ENCODE measurements at regions not wholly inside any gene's neighbourhood (a gene's known extent, or its start where the extent isn't known, plus 50 kb on each side); places are given as distances from the start of the nearest gene placed in this dataset.

DNA sequence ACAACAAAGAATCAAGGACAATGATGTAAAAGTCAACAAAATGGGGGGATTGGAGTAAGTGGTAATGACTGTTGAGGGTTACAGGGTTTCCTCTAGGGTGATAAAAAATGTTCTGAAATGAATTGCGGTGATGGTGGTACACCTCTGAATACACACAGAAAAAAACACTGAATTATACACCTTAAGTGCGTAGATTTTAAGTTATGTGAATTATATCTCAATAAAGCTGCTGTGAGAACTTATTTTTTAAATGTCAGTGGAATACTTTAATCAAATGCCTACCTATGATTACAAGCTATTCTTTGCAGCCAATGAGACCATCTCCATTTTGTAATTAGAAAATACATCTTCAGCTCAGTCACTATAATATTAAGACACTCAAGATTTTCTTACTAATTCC lies 53.5 kb downstream of the ZNF608 start:
- DNase-seq (ENCODE audit: low spot score) (no peak), ATAC-seq (no peak)

DNA sequence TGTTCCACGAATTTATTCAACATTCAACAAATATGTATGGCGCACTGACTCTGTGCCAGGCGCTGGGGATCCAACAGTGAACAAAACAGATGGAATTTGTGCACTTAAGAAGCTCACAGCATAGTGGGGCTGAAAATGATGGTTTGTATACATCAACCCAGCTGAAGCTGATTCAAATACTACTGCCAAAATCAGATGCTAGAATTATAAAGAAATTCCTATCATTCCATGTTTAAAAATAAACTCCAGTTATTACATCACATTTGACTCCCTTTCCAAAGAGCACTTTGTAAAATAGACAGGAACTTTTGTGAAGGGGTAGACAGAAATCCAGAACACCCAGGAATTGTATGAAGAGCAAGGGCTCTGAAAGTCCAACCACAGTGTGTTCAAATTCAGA lies 54.1 kb downstream of the ZNF608 start:
- DNase-seq (ENCODE audit: low spot score) = no peak
- no peak for ATAC-seq

DNA sequence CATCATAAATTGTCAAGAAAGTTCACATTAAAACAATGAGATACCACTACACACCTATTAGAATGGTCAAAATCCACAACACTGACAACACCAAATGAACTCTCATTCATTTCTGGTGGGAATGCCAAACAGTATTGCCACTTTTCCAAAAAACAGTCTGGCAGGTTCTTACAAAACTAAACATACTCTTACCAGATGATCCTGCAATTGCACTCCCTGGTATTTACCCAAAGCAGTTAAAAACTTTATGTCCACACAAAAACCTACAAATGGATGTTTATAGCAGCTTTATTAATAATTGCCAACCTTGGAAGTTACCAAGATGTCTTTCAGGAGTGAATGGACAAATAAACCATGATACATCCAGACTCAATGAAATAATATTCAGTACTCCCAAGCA lies 56.8 kb downstream of the ZNF608 start:
- DNase-seq (ENCODE audit: low spot score) = no peak
- peak; percentile 44 for ATAC-seq

DNA sequence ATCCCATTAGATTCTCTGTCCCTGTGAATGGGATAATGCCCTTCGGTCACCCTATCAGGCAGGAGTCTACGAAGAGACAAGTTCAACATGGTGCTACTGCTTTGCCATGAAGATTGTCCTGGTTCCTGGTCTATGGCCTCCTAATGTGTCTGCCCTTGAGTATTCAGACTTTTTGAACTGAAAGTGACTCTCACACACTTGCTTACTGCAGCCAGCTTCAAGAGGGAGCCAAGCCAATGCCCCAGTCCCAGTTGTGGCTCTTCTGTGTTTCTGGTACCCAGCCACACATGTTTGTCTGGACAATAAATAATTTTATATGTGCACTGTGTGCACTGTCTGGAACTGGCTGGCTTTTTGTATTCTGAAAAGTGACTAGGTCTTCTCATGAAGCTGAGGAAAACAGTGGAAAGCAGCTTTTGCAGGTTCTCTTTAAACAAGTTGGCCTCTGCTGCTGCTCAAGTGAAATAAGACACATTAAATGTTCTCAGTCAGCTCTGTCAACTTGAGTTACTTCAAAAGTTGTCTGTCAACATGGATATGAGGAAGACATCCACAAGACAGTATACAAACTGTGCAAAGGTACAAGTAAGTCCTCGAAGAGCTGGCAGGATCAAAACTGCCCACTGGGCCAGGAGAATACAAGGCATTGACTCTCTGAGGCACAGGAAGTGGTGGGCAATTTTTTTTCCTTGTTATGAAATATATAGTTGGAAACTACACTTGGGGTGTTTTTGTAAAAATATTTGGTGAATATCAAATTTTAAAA lies 60.0 kb downstream of the ZNF608 start:
- ATAC-seq (no peak), DNase-seq (ENCODE audit: low spot score) (no peak)

DNA sequence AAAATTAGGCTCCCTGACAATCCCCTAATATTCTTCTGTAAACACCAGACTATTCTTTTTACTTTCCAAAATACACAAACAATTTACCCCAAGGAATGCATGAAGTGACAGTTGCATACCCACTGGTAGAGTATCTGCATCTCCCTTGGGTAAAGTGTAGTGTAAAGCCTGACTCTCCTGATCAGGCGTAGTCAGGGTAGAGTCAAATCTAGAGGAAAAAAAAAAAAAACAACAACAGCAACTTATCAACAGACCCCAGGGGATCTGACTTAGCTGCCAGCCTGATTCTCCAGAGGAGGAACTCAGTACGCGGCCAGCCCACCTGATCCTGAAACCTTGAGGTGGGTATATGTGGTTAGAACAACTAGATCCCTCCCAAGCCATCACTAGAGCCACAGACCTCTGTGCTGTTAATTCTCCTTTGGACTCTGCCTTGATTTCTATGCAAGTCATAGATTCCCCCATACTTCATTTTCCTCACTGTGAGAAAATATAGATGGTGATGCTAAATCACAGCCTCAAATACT lies 61.0 kb downstream of the ZNF608 start:
- no peak for DNase-seq (ENCODE audit: low spot score)
- ATAC-seq = no peak

DNA sequence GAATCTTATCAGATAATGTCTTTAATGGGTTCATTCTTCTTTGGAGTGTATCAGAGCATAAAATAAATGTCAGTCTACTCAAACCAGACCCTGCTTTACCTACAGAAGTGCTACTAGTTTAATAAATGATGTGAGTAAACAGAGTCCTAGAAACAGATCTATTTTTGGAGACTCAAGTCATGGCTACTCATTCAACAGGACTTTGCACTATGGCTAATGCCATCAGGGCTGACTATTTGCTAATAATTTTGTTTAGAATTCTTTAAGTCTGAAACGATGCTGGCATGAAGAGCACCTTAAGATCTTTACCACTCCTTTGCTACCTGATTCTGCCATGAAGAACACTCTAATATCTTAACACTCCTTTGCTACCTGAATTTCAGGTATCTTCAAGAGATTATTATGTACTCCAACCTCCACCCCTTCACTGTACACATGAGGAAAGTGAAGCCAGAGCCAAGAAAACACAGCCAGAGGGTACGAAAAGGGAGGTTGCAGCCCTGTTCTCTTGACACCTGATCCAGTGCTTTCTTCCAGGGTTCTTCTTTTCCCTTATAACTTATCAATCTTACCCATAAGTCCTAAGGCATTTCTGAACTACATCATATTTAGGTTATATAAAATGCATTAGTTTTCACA lies 62.4 kb downstream of the ZNF608 start:
- DNase-seq (ENCODE audit: low spot score) = no peak
- ATAC-seq = peak; percentile 80

DNA sequence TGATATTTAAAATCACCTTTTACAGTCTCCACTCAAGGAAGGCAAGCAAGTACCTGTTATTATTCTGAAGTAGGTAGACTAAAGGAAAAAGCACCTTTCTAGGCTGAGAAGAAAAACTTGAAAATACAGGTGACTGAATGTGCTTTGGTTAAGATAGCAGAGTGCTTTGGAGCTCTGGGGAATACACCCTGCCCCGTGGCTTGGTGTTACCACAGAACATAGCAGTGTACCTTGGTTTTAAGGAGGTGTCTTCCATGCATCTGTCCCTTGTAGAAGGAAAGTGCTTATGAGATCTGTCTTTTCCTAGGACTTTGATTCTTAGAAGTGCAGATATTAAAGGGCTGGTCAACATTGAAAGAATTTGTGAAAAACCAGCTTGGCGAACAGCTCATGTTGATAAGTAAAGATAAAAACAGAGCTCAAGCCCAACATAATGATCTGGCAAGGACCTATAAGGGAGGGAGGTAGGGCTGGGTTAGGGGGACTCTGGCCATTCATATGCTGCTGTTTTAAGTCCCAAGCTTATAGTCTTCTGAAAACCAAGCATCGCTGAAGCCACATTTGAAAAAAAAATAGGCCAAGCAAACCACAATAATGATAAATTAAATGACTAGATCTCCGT lies 66.8 kb downstream of the ZNF608 start:
- ATAC-seq = no peak

DNA sequence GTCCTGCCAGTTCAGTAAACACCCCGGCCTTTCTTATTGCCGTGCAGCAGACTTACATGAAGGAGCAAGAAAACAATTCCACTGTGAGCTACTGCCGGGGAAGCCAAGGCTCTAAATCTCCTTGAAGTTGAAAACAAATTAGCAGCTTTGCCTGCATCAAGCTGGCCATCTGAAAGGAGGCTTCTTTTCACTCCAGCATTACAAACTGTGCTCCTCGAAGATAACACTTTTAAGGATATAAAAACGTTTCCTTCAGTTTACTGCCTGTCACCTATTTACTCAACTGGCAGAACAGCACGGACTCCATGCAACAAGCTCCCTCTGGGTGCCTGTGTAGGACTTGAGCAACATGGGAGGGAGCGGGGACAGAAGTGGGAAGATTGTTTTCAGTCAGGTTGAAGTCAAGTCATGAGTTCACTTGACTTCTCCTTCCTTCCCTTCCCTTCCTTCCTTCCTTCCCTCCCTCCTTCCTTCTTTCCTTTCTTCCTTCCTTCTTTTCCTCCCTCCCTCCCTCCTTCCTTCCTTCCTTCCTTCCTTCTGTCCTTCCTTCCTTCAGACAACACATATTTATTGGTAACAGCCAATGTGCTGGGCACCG lies 67.4 kb downstream of the ZNF608 start:
- ATAC-seq (no peak), DNase-seq (ENCODE audit: low spot score) (no peak)

More for the DNA sequence above, 66.8 kb downstream of the ZNF608 start:
- no peak for DNase-seq (ENCODE audit: low spot score)

DNA sequence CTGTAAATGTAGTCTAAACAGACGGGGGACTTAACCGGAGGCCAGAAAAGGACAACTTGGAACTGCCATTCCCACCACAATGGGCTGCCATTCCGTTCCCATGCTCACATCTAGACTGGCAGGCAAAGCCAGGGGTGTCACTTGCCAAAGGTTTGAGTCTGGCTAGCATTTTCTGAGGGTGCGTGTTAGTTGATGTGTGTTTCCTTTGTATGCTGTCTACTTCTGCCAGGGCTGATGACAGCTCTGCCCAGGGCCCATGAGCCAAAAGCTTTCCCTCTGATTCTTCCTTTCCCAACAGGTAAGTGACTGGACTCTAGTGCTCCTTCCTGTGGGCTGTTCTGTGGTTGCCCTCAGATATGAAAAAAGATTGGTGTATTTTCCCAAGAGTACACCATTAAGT lies 68.0 kb downstream of the ZNF608 start:
- no peak for ATAC-seq

DNA sequence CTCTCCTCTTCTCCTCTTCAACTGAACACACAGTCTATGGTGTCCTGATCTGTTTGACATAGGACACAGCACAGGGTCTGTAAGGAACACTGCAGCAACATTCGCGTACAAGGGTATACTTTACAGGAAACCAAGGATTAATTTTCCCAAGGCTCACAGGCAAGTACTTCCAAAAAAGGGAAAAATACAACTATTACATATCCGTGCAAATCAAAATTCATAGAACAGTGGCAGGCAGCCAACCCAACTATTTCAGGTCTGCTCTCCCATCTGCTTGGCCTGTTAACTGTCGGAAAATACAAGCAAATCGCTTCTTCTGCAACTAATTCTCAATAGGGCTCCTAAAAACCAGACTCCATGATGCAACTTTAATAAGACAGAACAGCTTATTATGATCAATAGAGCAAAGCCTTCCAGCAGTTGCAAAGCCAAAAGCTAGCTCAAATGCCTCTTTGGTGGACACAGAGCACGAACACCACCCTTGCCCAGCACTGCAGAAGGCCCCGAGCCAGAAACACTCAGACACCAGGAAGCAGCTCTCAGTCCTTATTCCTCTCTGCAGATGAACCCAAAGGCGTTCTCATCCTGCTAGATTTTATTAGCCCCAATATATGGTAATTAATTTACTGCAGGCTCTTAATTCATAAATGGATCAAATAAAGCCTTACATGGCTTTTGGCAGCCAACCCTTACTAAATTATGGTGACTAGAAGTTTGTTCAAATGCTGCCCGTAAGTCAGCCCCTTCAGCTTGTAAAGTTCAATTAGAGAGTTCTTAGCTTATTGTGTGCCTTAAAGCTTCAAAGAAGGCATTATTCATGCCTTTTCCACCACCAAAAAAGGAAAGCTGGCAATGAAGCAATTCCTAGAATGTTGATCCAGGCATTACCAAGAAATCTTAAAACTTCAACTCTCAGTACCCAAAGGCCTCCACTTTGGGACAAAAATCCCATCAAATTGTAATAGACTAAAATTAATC lies 68.8 kb downstream of the ZNF608 start:
- ATAC-seq (peak; percentile 44), DNase-seq (ENCODE audit: low spot score) (no peak)

More for the DNA sequence above, 68.0 kb downstream of the ZNF608 start:
- no peak for DNase-seq (ENCODE audit: low spot score)

DNA sequence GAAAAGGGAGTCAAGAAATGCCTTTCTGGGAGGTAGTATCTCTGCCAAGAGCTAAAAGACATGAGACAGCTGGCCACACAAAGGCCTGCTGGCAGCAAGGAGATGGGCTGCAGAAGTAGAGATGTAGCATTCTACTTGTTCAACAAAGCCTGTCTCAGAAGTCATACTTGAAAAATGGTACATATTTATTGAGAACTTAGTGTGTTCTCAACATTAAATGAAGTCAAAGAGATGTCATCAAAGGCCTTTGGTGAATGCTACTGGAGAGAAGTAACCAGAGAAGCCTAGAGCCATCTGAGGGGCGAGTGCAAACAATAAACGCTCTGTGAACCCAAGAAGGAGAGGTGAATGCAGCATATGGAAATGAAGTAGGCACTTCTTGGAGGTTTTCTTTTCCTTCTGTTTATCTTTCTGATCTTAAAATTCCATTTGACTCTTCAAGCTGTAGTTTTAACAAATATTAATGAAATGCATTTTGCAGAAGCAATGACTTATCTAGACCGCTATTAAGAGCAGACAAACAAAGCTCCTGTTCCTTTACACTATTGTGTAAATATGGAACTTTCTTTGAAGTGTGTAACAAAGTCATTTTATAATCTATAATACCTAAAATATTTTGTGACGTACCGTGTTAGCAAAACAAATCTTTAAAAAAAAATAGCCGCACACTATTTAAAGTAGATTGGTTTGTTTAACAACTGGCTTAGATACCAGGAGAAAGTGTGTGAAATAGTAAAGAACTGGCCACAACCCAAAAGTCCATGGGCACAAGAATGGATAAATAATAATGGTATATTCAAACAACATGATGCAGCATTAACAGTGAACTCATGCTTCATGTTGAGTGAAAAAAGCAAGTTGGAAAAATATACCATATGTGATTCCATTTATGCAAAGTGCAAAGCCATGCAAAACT lies 70.2 kb downstream of the ZNF608 start:
- ATAC-seq (no peak), DNase-seq (ENCODE audit: low spot score) (no peak)

DNA sequence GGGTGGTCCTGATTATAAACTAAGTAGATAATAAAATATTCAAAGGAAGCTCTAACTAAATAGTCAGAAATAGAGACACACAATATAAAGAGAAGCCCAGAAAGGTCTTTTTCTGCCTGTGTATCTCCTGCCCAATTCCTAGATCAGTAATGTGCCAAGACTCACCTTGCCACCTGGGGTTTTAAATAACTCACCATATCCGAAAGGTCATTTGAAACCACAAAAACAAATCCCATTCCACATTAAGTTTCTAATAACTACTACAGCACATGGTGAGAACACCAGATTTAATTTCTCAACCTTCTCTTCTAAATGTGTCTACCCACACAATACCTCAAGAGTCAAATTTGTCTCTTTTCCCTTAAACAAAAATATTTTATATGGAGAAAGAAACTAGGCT lies 75.2 kb downstream of the ZNF608 start:
- ATAC-seq = no peak
- DNase-seq (ENCODE audit: low spot score) = no peak

DNA sequence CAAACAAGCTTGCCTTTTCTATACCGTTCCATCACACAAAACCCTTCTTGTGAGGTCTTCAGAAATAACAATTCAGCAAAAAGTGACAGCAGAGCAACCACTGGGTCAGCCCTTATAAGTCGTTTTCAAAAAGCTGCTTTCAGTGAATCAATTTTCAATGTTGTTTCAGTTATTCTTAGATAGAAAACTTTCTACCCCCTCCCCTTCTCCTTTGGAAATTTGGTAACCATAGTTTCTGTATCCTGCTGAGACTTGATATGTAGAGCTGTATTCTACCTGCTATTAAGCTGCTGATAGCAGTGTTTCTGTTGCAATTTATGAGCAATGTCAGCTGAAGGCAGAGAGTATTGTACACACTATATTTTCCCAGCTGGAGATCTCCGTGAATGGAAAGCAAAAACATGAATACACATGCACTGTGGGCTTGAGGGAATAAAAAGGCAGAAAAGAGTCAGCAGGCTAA lies 75.7 kb downstream of the ZNF608 start:
- no peak for ATAC-seq
- DNase-seq (ENCODE audit: low spot score) = no peak

DNA sequence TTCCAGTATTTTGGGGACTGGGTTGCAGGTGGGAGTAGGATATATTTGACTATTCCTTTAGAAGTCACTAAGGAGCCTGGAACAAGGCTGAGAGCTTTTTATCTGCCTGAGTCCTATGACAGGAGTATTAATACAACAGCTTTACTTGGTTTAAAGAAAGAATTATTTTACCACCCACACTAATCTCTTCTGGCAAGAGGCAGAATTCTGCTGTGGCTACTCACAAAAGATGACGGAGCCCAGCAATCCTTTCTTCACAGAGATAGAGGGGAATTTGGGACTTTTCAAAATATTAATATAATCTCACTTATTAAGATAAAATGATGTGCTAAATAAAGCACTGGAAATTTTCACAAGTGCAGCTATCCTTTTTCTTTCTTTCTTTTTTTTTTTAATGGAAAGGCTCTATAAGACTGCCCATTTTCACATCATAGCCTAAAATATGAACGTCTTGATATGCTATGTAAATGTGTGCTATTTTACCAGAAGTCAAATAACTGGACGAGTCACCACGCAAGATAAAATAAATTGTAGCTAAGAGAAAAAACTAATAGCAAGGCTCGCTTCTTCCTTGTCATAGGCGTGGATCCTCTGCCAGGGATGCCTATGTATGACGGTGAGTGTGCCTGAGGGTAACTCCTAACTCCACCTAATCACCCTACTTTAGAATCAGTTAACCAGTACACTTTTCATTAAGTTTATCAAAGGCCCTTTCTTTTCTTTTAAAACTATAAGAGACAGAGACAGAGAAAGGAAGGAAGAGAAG lies 76.3 kb downstream of the ZNF608 start:
- DNase-seq (ENCODE audit: low spot score) = no peak
- no peak for ATAC-seq

DNA sequence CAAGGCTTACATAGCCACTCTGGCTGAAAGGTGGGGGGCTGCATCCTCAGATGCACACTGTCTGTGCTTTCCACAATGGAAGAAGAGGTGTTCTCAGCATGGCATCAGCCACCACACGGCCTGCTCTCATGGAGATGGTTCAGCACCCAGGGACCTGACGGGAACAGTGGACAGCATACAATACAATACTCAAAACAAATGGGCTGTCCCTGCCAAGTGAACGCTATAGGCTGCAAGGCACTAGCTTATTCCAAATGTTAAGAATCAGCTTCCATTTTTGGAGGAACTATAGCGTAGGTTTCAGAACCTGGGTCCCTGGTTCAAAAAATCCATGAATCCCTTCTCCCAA lies 77.2 kb downstream of the ZNF608 start:
- DNase-seq (ENCODE audit: low spot score) = no peak
- no peak for ATAC-seq

DNA sequence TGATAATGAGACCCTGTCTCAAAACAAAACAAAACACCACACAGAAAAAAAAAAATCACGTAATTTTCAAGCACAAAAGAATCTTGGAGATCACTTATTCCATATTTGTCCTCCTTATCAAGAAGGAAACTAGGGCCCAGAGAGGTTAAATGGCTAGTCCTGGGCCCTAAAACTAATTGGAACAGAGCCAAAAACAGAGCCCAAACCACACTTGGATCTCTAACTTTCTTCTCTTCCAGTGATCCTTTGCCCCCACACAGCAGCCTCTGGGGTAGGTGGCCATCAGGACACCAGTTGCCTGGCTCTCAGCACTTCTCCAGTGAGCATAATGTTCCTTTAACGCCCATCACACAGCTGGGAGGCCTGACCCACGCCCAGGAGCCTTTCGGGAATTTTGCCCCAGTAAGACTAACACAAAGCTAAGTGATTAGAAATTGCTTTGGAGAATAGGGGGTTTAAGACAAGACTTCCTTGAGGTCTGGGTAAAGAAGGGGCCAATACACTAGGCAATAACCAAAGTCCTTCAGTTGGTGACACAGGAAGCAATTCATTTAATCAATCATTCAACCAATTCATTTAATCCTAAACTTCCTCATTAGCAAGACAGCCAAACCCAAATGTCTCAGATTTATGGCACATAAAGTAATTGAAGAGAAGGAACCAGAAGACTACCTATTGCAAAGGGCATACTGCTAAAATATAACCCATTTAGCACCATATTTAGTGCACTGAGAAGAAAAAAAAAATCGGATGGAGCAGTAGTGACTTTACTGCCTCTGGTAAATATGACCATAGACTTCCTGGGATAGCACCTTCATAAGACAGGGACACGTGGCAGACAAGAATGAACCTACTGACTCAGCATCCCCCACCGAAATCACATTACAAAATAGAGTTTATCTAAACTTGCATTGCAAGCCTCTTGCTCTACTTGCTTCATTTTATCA lies 77.8 kb downstream of the ZNF608 start:
- no peak for ATAC-seq

DNA sequence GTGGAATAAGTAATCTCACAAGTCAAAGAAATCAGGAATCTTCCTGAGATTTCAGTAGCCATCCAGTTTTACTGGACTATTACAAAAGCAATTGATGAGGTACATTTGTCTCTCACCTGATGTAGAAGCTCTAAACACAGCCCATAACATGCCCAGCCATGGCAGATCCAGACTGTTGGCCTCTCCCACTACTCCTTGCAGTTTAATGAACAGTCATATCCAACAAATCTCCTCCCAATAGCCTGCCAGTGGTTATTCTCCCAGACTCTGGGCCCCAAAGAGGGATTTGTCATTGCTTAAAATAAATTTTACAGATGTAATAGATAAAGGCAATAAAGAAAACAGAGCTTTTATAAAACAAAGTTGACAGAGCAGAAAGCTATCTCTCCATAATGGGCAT lies 80.8 kb downstream of the ZNF608 start:
- ATAC-seq (no peak), DNase-seq (ENCODE audit: low spot score) (no peak)

More for the DNA sequence above, 77.8 kb downstream of the ZNF608 start:
- no peak for DNase-seq (ENCODE audit: low spot score)
